ENCODE measurements at regions not wholly inside any gene's neighbourhood (a gene's known extent, or its start where the extent isn't known, plus 50 kb on each side); places are given as distances from the start of the nearest gene placed in this dataset.

- ATAC-seq (ENCODE audit: low FRiP score in 2 of 2): no peak
- Histone ChIP-seq H3K27me3 (no peaks in the 10 kb centered on the region), H3K9me3 (no peaks in the 10 kb centered on the region), H3K36me3 (no peaks in the 10 kb centered on the region), H3K27ac (peak overlapping the region in 1 of 4 donors; percentile 43), H3K4me1 (peaks cover 0 to 5% (median 1%) of the 10 kb centered on the region in 4 donors), H3K4me3 (no peak overlapping the region)
- no peak for DNase-seq
- 91 to 93% methylated on average over 5 of the region's 5 CpGs for WGBS, 2 donors
- TF ChIP-seq POLR2A (IDR thresholded peaks at IDR 0.05) (no peak), POLR2AphosphoS5 (IDR thresholded peaks at IDR 0.05) (no peak), CTCF (IDR thresholded peaks at IDR 0.05) (no peak), EP300 (IDR thresholded peaks at IDR 0.05) (no peak)
Measured at GRCh38 chr4:123674762-123675465, 278.3 kb downstream of the SPRY1 start.

- DNase-seq: no peak
- Histone ChIP-seq H3K27ac (peak overlapping the region in 1 of 4 donors; percentile 43), H3K9me3 (no peaks in the 10 kb centered on the region), H3K4me3 (no peak overlapping the region), H3K36me3 (no peaks in the 10 kb centered on the region), H3K4me1 (peaks cover 0 to 5% (median 1%) of the 10 kb centered on the region in 4 donors), H3K27me3 (no peaks in the 10 kb centered on the region)
- TF ChIP-seq POLR2AphosphoS5 (IDR thresholded peaks at IDR 0.05) (no peak), POLR2A (IDR thresholded peaks at IDR 0.05) (no peak), EP300 (IDR thresholded peaks at IDR 0.05) (no peak), CTCF (IDR thresholded peaks at IDR 0.05) (no peak)
- ATAC-seq (ENCODE audit: low FRiP score in 2 of 2): no peak
- WGBS, 2 donors: 71 to 85% methylated on average over 1 of the region's 1 CpG
Measured at GRCh38 chr4:123675567-123675966, 279.0 kb downstream of the SPRY1 start.

GRCh38 chr4:123676071-123676889 is 279.7 kb downstream of the SPRY1 start:
- no peak overlapping the region for H3K27ac ChIP-seq
- TF ChIP-seq CTCF (IDR thresholded peaks at IDR 0.05): no peak
- no peak for TF ChIP-seq EP300 (IDR thresholded peaks at IDR 0.05)
- no peak for TF ChIP-seq POLR2AphosphoS5 (IDR thresholded peaks at IDR 0.05)
- no peak for TF ChIP-seq POLR2A (IDR thresholded peaks at IDR 0.05)
- DNase-seq: no peak
- 88 to 90% methylated on average over 5 of the region's 5 CpGs for WGBS, 2 donors
- no peaks in the 10 kb centered on the region for H3K36me3 ChIP-seq
- peaks cover 0 to 5% (median 1%) of the 10 kb centered on the region in 4 donors for H3K4me1 ChIP-seq
- H3K4me3 ChIP-seq: no peak overlapping the region
- ATAC-seq (ENCODE audit: low FRiP score in 2 of 2): no peak
- H3K27me3 ChIP-seq: no peaks in the 10 kb centered on the region
- H3K9me3 ChIP-seq: no peaks in the 10 kb centered on the region

GRCh38 chr4:123676890-123677229 is 280.3 kb downstream of the SPRY1 start:
- peaks cover 0 to 5% (median 1%) of the 10 kb centered on the region in 4 donors for H3K4me1 ChIP-seq
- no peaks in the 10 kb centered on the region for H3K9me3 ChIP-seq
- no peak overlapping the region for H3K4me3 ChIP-seq
- TF ChIP-seq EP300 (IDR thresholded peaks at IDR 0.05) (no peak), POLR2AphosphoS5 (IDR thresholded peaks at IDR 0.05) (no peak), POLR2A (IDR thresholded peaks at IDR 0.05) (no peak), CTCF (IDR thresholded peaks at IDR 0.05) (no peak)
- 53 to 74% methylated on average over 7 of the region's 7 CpGs for WGBS, 2 donors
- H3K27ac ChIP-seq: no peak overlapping the region
- no peaks in the 10 kb centered on the region for H3K36me3 ChIP-seq
- H3K27me3 ChIP-seq: no peaks in the 10 kb centered on the region
- DNase-seq (peak in 1 of 2 donors; percentile 56), ATAC-seq (ENCODE audit: low FRiP score in 2 of 2) (no peak)

All from upper lobe of left lung (tissue), 6 donors.